ENCODE measurements at regions not wholly inside any gene's neighbourhood (a gene's known extent, or its start where the extent isn't known, plus 50 kb on each side); places are given as distances from the start of the nearest gene placed in this dataset.

- TF ChIP-seq CTCF (IDR thresholded peaks at IDR 0.05 in 8 of 11, conservative IDR thresholded peaks at IDR 0.05 in 3 of 11) (no peak), POLR2AphosphoS5 (IDR thresholded peaks at IDR 0.05) (no peak)
Observed at GRCh38 chr11:30174265-30175020, 56.4 kb upstream of the FSHB start.

All from spleen (tissue), 7 donors.